ENCODE measurements at regions not wholly inside any gene's neighbourhood (a gene's known extent, or its start where the extent isn't known, plus 50 kb on each side); places are given as distances from the start of the nearest gene placed in this dataset.

GRCh38 chr1:188243456-188243855 lies 1414.7 kb downstream of the PLA2G4A start:
- Mint-ChIP-seq H3K27ac (no peak overlapping the region), H3K4me3 (no peak overlapping the region), H3K36me3 (ENCODE audit: low read depth) (no peaks in the 10 kb centered on the region), H3K4me1 (no peaks in the 10 kb centered on the region), H3K27me3 (ENCODE audit: insufficient read depth, low read depth, poor library complexity) (no peaks in the 10 kb centered on the region), H3K9me3 (no peaks in the 10 kb centered on the region)
- Histone ChIP-seq H3K4me2 (no peak overlapping the region), H2AFZ (no peak overlapping the region), H3K4me3 (no peak overlapping the region), H4K20me1 (replicated peaks; ENCODE audit: insufficient read depth) (no peaks in the 10 kb centered on the region), H3K27ac (ENCODE audit: low read depth) (no peak overlapping the region), H3K9me2 (ENCODE audit: insufficient read depth) (no peaks in the 10 kb centered on the region), H3K36me3 (ENCODE audit: insufficient read depth) (no peaks in the 10 kb centered on the region), H3K4me1 (ENCODE audit: insufficient read depth) (no peaks in the 10 kb centered on the region), H3F3A (replicated peaks; ENCODE audit: low read depth) (no peaks in the 10 kb centered on the region), H3K79me2 (replicated peaks; ENCODE audit: insufficient read depth) (no peaks in the 10 kb centered on the region), H3K27me3 (ENCODE audit: insufficient read depth) (no peaks in the 10 kb centered on the region)
- no peak for TF ChIP-seq CTCF (conservative IDR thresholded peaks at IDR 0.05; ENCODE audit: low read depth in 2 of 2)
- no peak for TF ChIP-seq ZNF462 (CRISPR knock-in tag; IDR thresholded peaks at IDR 0.05)
- TF ChIP-seq STAT1 (IDR thresholded peaks at IDR 0.05; ENCODE audit: unreplicated experiment): no peak
- TF ChIP-seq JUNB (IDR thresholded peaks at IDR 0.05; ENCODE audit: unreplicated experiment): no peak
- no peak for TF ChIP-seq ZNF331 (CRISPR knock-in tag; IDR thresholded peaks at IDR 0.05; ENCODE audit: low read depth)
- TF ChIP-seq NANOG (IDR thresholded peaks at IDR 0.05; ENCODE audit: borderline replicate concordance): no peak
- no peak for TF ChIP-seq REST (IDR thresholded peaks at IDR 0.05; ENCODE audit: unreplicated experiment)
- no peak for TF ChIP-seq EZH2 (IDR thresholded peaks at IDR 0.05; ENCODE audit: low read depth, unreplicated experiment)
- TF ChIP-seq EZH2phosphoT487 (IDR thresholded peaks at IDR 0.05; ENCODE audit: unreplicated experiment): no peak
- TF ChIP-seq ETS1 (IDR thresholded peaks at IDR 0.05): no peak
- TF ChIP-seq POLR2AphosphoS5 (IDR thresholded peaks at IDR 0.05; ENCODE audit: low read depth): no peak
- TF ChIP-seq CREB1 (CRISPR knock-in tag; IDR thresholded peaks at IDR 0.05; ENCODE audit: low read depth): no peak
- TF ChIP-seq ZNF114 (CRISPR knock-in tag; IDR thresholded peaks at IDR 0.05): no peak
- DNase-seq (ENCODE audit: low spot score) (no peak), ATAC-seq (no peak)

All from GM23338 (cell line).